PC-3 (cell line): ENCODE measurements at regions not wholly inside any gene's neighbourhood (a gene's known extent, or its start where the extent isn't known, plus 50 kb on each side); places are given as distances from the start of the nearest gene placed in this dataset.

Source experiments
- ATAC-seq: fragments of 200-7000 bp; cut with Tn5 transposase; 2 replicates; pipeline ENCODE4 v1.9.1; 2020; ENCODE audit warnings: mild to moderate bottlenecking, moderate library complexity
- BruUV-seq: library from RNA; stranded (reverse); fragments of 400-500 nt; replicated peaks from 2 replicates; lab custom pipeline; 2021; lab: Mats Ljungman, UMichigan
- CTCF ChIA-PET: fragments of 300-600 bp; sonication (Branson Sonifier 250); formaldehyde crosslinking; loops from one replicate; lab custom pipeline; 2022; ENCODE audit warnings: antibody characterized with exemption; lab: Charles Lee
- POLR2A ChIA-PET: fragments of 300-600 bp; sonication (Branson Sonifier 250); formaldehyde crosslinking; loops from one replicate; lab custom pipeline; 2022; ENCODE audit warnings: antibody characterized with exemption; ENCODE audit not compliant: unreplicated experiment; lab: Charles Lee
- DNase-seq: peaks from one replicate; pipeline ENCODE4 v3.0.0-alpha.2; 2015
- H2AFZ ChIP-seq: fragments of 300-600 bp; sonication (generic); 2 replicates; pipeline ENCODE4 v1.6.0; 2016; ENCODE audit warnings: antibody characterized with exemption, low read length
- H3F3A ChIP-seq: fragments of 300-600 bp; sonication (generic); one replicate; pipeline ENCODE4 v1.6.0; 2017; ENCODE audit warnings: antibody characterized with exemption, low read length, control low read depth, mild to moderate bottlenecking; ENCODE audit not compliant: unreplicated experiment
- H3K27ac ChIP-seq: fragments of 300-600 bp; sonication (generic); 2 replicates; pipeline ENCODE4 v1.5.1; 2016; ENCODE audit warnings: mild to moderate bottlenecking, low read length
- H3K27me3 ChIP-seq: fragments of 300-600 bp; sonication (generic); 2 replicates; pipeline ENCODE4 v1.6.1; 2016; ENCODE audit warnings: low read length, mixed read lengths
- H3K36me3 ChIP-seq: fragments of 300-600 bp; sonication (generic); 2 replicates; pipeline ENCODE4 v1.6.1; 2016; ENCODE audit warnings: low read depth, mixed run types, low read length, mixed read lengths
- H3K4me1 ChIP-seq: fragments of 300-600 bp; sonication (generic); 2 replicates; pipeline ENCODE4 v1.5.1; 2016; ENCODE audit warnings: low read length; ENCODE audit not compliant: insufficient read depth
- H3K4me2 ChIP-seq: fragments of 300-600 bp; sonication (generic); 2 replicates; pipeline ENCODE4 v1.6.0; 2016; ENCODE audit warnings: low read length
- H3K4me3 ChIP-seq: fragments of 300-600 bp; sonication (generic); 2 replicates; pipeline ENCODE4 v1.5.1; 2016; ENCODE audit warnings: mild to moderate bottlenecking, low read length, mixed read lengths
- H3K79me2 ChIP-seq: fragments of 300-600 bp; sonication (generic); 2 replicates; pipeline ENCODE4 v1.6.1; 2017; ENCODE audit warnings: low read length, mixed read lengths
- H3K9ac ChIP-seq: fragments of 300-600 bp; sonication (generic); 2 replicates; pipeline ENCODE4 v1.6.0; 2016; ENCODE audit warnings: mild to moderate bottlenecking, low read length
- H3K9me2 ChIP-seq: fragments of 300-600 bp; sonication (generic); replicated peaks from 2 replicates; pipeline ENCODE4 v1.6.1; 2016; ENCODE audit warnings: mixed run types, low read length, mixed read lengths
- H3K9me3 ChIP-seq: fragments of 300-600 bp; sonication (generic); 2 replicates; pipeline ENCODE4 v1.6.1; 2016; ENCODE audit warnings: low read length, mixed read lengths
- H4K20me1 ChIP-seq: fragments of 300-600 bp; sonication (generic); 2 replicates; pipeline ENCODE4 v1.6.1; 2016; ENCODE audit warnings: low read length, mixed read lengths
- CTCF ChIP-seq: fragments of 300-600 bp; sonication (generic); conservative IDR thresholded peaks from 2 replicates; pipeline ENCODE4 v1.5.1; 2017; ENCODE audit warnings: antibody characterized with exemption, low read depth, mild to moderate bottlenecking, low read length
- EZH2 ChIP-seq: fragments of 300-600 bp; sonication (generic); IDR thresholded peaks from one replicate; pipeline ENCODE4 v1.6.1; 2017; ENCODE audit warnings: antibody characterized with exemption, mild to moderate bottlenecking, low read length; ENCODE audit not compliant: unreplicated experiment
- EZH2phosphoT487 ChIP-seq: fragments of 300-600 bp; sonication (generic); IDR thresholded peaks from 2 replicates; pipeline ENCODE4 v1.6.1; 2018; ENCODE audit warnings: mild to moderate bottlenecking, antibody characterized with exemption, low read length, borderline replicate concordance
- intact Hi-C: fragments of 100-400 bp; cut with micrococcal nuclease; formaldehyde crosslinking; loops from 2 replicates; pipeline ENCODE4 v1.9.0; 2023

- ATAC-seq (no peak), DNase-seq (no peak)
- intact Hi-C loops = no loop called here
- Histone ChIP-seq H2AFZ (no peak overlapping the region), H3K27me3 (no peaks in the 10 kb centered on the region), H3K79me2 (no peaks in the 10 kb centered on the region), H3K4me1 (no peaks in the 10 kb centered on the region), H3K9ac (no peak overlapping the region), H3F3A (no peaks in the 10 kb centered on the region), H3K9me2 (no peaks in the 10 kb centered on the region), H3K27ac (no peak overlapping the region), H3K36me3 (no peaks in the 10 kb centered on the region), H3K9me3 (no peaks in the 10 kb centered on the region), H3K4me3 (no peak overlapping the region), H4K20me1 (no peaks in the 10 kb centered on the region), H3K4me2 (no peak overlapping the region)
- no peak for TF ChIP-seq CTCF
- TF ChIP-seq EZH2phosphoT487 = no peak
- TF ChIP-seq EZH2 = no peak
- BruUV-seq = no TSS peak
- ChIA-PET POLR2A (no interaction called here), CTCF (no interaction called here)
Observed at GRCh38 chr1:73218995-73219546, 936.7 kb upstream of the NEGR1 start.

- POLR2A ChIA-PET = no interaction called here
- peak; percentile 45; the same call in 1 of the 2 replicates for ATAC-seq
- H3K27ac ChIP-seq = no peak overlapping the region
Observed at GRCh38 chr1:73205294-73205973, 923.1 kb upstream of the NEGR1 start.

More at GRCh38 chr1:73205294-73205973, 923.1 kb upstream of the NEGR1 start:
- no peaks in the 10 kb centered on the region for H3K36me3 ChIP-seq
- intact Hi-C loops = no loop called here
- no peak overlapping the region for H3K4me3 ChIP-seq
- H3K9me2 ChIP-seq = no peaks in the 10 kb centered on the region
- no peaks in the 10 kb centered on the region for H3K4me1 ChIP-seq
- H3K79me2 ChIP-seq = no peaks in the 10 kb centered on the region
- H3K27me3 ChIP-seq = no peaks in the 10 kb centered on the region
- no TSS peak for BruUV-seq
- no peaks in the 10 kb centered on the region for H4K20me1 ChIP-seq
- H2AFZ ChIP-seq = no peak overlapping the region
- H3K4me2 ChIP-seq = no peak overlapping the region
- TF ChIP-seq CTCF = peak; percentile 53
- no peak for TF ChIP-seq EZH2phosphoT487
- no peak for TF ChIP-seq EZH2
- no peak overlapping the region for H3K9ac ChIP-seq
- CTCF ChIA-PET = interaction anchor here (0.6 kb wide), 1 partner anchor 647 kb away, joined by 3 read pairs; no protein-coding TSS in a partner anchor
- no peaks in the 10 kb centered on the region for H3F3A ChIP-seq
- peak; percentile 33 for DNase-seq
- no peaks in the 10 kb centered on the region for H3K9me3 ChIP-seq
